Right ventricle myocardium inferior (tissue), 1 donor: ENCODE measurements at regions not wholly inside any gene's neighbourhood (a gene's known extent, or its start where the extent isn't known, plus 50 kb on each side); places are given as distances from the start of the nearest gene placed in this dataset.
"Not testable (repeated sequence)": the region's sequence is repeated elsewhere in the genome, so short reads cannot be mapped to it uniquely, and the experiment has no call there.

Source experiments
- ATAC-seq: fragments of 200-7000 bp; cut with Tn5 transposase; one replicate; pipeline ENCODE4 v1.9.1; 2020; ENCODE audit warnings: mild to moderate bottlenecking, moderate library complexity
- DNase-seq: peaks from one replicate; pipeline ENCODE4 v3.0.0; 2021; ENCODE audit errors: missing footprints
- intact Hi-C: fragments of 100-400 bp; cut with DNase I; formaldehyde crosslinking; loops from one replicate; pipeline ENCODE4 v1.11.0; 2022
- donor health status: DM: no; HTN: yes; CAD: no; lungs with severe emphysema.

- DNase-seq (no peak), ATAC-seq (no peak)
- intact Hi-C loops: no loop called here
Measured at GRCh38 chr1:198809247-198809646, 170.4 kb downstream of the PTPRC start.

DNA sequence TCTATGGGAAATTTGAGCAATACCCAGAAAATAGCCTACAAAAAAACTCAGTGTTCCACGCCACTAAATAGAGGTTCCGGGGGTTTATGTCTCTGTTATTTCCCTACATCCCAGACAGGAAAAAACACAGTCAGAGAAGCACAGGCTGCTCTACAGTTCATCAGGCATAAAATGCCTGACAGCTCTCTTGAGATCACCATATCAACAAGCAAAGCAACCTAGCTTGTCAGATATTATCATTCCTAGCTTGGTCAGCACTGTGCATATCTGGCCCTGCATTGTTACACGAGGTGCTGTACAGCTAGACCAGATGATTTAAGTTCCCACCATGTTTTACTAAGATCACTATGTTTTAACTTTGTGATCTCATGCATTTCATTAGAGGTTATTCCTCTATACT lies 172.6 kb downstream of the PTPRC start:
- intact Hi-C loops: no loop called here
- ATAC-seq: no peak
- DNase-seq: no peak

- intact Hi-C loops: no loop called here
- DNase-seq: no peak
- no peak for ATAC-seq
Measured at GRCh38 chr1:198823626-198824025, 184.8 kb downstream of the PTPRC start.

- DNase-seq: no peak
- ATAC-seq: no peak
- intact Hi-C loops: no loop called here
Measured at GRCh38 chr1:198825254-198825653, 186.4 kb downstream of the PTPRC start.

DNA sequence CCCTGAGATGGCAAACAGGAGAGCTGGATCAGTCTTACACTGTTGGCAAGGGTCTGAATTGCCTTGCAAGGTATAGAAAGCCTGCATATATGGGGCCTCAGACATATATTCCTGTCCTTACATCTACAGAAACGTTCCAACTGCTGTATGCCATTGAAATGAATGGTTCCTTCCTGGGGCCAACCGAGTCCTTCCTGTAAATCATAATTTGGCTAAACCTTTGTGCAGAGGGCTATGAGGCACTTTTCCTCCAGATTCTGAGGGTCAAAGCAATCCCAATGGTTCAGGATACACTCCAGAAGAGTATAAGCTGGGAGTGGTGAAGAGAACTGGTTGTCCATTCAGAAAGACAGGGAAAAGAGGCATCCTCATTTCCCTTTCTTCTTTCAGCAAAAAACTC lies 190.5 kb downstream of the PTPRC start:
- intact Hi-C loops: no loop called here
- DNase-seq: no peak
- no peak for ATAC-seq

- intact Hi-C loops: no loop called here
- DNase-seq: no peak
- no peak for ATAC-seq
Measured at GRCh38 chr1:198829944-198830343, 191.1 kb downstream of the PTPRC start.

DNA sequence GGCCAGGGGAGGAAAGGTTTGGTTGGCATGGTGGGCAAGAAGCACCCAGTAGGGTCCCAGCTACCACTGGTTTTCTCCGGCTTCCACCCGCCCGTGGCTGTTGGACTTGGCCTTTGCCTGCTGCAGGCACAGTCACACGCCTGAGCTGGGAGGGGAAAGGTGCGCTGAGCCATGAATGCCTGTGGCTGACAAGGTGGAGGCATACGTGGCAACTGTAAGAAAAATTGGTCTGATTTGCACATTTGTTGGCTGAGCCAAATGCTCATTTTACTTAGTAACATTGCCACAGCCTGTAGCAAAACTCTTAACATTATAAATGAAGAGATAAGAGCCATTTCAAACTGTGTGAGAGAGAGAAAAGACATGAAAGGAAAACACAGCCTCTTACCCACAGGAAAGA lies 191.6 kb downstream of the PTPRC start:
- DNase-seq: no peak
- no peak for ATAC-seq
- intact Hi-C loops: no loop called here

DNA sequence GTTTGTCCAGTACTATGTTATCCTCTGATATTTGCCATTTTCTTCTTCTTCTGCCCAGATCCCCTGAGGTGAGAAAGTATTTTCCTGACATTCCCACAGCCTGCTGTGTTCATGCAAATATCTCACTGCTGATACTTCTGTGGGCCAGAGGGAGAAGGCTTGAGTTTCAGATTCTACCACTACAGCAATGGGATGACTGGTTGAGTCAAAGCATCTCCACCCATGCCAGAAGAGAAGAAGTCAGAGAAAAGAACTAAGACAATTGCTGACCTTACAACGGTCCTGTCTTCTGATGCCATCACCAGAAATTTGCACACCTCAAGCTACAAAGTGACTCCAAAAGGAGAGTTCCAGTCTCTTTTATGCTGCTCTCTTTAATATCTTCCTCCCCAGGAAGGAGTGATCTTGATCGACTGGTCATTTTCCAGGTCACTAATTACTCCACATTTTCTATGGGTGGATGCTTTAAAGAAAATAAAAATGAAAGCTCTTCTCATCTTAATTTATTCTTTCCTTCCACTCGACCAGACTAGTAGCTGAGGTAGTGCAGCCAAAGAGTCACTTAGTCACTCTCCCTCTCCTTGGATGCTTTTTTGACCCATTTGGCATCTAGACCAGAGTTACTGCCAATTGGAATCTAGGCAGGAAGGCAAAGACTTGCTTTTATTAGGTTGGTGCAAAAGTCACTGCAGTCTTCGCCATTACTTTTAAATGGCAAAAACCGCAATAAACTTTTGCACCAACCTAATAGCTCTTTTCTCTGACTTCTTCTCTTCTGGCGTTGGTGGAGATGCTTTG lies 195.1 kb downstream of the PTPRC start:
- no peak for DNase-seq
- intact Hi-C loops: no loop called here
- ATAC-seq: no peak

DNA sequence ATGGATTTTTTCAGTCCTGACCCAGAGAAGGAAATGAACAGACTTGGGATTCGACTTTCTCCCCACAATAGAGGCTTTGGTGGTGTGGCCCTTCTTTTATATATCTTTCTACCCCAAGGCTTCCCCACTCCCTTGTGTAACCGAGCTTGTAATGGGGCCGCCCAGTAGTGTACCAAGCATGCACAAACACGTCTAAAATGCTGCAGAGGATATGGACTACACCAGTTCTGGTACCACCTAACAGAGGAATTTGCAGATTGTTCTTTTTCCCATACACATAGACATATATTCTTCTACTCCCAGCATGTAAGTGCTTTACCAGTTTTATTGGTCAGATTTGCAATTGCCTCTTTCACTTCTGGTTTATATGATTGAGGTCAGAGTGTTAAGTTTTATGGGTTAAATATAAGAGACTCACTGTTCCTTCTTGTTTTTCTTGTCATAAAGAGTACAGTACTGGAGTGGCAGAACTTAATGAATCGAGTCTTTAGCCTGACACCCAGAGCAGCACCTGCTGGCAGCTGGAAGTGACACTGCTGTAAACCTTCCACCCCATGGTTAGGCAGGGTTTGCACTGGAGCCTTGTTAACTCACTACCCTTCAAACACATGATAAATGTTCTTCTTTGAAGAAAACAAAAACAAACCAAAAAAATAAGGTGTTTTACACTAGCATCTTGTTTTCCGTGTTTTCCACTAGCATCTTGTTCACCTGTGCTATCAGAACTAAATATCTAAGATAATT lies 198.6 kb downstream of the PTPRC start:
- DNase-seq: no peak
- intact Hi-C loops: no loop called here
- ATAC-seq: no peak

DNA sequence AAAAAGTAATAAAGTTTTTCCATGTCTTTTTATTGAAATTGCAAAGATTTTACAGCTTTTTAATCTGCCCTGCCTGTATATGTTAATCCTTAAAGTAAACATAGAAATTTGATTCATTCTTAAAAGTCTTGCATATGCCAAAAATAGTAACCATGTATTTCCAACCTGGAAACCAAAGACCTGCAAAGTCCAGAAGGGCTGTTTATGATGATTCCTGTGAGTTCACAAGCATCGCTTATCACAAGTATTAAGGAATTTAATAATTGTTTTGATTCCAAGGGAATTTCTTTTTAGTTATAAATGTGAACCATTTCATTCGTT lies 199.1 kb downstream of the PTPRC start:
- ATAC-seq (no peak), DNase-seq (no peak)
- intact Hi-C loops: no loop called here

- no peak for DNase-seq
- intact Hi-C loops: no loop called here
- no peak for ATAC-seq
Measured at GRCh38 chr1:198841477-198841876, 202.6 kb downstream of the PTPRC start.

- ATAC-seq (no peak), DNase-seq (no peak)
- intact Hi-C loops: no loop called here
Measured at GRCh38 chr1:198842686-198843085, 203.8 kb downstream of the PTPRC start.

- intact Hi-C loops: no loop called here
Measured at GRCh38 chr1:198845271-198845670, 206.4 kb downstream of the PTPRC start.

GRCh38 chr1:198845851-198846250 lies 207.0 kb downstream of the PTPRC start:
- intact Hi-C loops: no loop called here
- ATAC-seq (no peak), DNase-seq (no peak)

More at GRCh38 chr1:198845271-198845670, 206.4 kb downstream of the PTPRC start:
- ATAC-seq (no peak), DNase-seq (no peak)

DNA sequence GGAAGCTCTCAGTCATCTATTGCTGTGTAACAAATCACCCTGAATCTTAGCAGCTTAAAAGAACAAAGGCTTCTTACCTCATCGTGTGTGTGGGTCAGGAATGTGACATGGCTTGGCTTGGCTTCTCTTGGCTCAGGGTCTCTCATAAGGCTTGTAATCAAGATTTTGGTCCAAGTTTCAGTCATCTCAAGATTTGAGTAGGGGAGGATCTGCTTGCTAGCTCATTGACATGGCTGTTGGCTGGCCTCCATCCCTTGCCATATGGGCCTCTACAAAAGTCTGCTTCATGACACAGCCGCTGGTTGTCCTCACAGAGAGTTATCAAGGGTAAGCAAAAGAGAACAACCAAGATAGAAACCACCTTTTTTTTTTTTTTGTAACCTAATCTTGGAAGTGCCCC lies 207.7 kb downstream of the PTPRC start:
- ATAC-seq: no peak
- intact Hi-C loops: no loop called here
- no peak for DNase-seq

DNA sequence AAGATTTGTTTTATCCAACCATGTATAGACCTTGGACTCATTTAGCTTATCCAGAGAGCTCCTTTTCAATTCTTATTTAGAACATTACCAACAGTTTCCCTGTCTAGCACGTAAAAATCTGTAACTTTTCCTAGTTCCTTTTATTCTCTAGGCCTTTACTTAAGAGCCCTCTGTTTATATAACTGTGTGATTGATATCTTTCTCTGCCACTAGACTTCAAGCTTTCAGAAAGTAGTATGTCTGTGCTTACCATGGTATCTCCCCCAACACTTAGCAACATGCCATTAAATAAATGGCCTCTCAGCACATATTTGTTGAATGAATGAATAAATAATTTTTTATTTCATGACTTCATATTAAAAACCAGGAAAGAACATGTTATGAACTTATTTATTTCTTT lies 209.4 kb downstream of the PTPRC start:
- no peak for DNase-seq
- intact Hi-C loops: no loop called here
- ATAC-seq: no peak

DNA sequence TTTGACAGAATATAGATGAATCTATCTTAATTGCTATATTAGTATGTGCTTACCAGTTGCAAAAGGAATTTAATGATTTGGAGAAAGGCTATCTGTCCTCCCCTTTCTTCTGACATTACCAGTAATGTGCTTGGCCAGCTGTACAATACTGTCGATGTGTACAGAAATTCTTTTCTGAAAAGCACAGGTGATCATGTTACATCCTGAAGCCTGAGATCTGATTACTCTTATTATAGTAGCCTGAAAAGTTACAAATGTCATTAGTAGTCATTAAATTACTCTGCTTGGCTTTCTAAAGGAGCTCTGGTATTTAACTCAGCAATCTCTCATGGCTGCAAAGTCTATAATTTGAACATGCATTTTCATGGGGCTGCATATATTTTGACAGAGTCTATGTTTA lies 209.8 kb downstream of the PTPRC start:
- DNase-seq (no peak), ATAC-seq (no peak)
- intact Hi-C loops: no loop called here

GRCh38 chr1:198849093-198849492 lies 210.3 kb downstream of the PTPRC start:
- DNase-seq (no peak), ATAC-seq (no peak)
- intact Hi-C loops: no loop called here

DNA sequence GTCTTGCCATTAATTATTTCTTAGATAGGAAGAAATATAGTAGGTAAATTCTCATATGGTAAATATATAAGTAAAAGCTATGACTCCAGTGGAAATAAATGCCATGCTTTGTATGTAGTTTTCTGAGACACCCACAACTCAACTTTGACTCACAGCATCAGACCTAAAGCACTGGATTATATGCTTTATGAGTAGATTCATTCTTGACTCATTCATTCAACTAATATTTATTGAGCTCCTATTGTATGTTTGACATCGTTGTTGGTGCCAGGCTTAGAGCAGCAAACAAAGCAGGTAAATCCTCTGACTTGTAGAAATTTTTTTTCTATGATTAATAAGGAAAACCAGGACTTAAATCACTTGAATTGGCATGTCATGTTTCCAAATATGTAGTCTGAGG lies 211.4 kb downstream of the PTPRC start:
- no peak for DNase-seq
- no peak for ATAC-seq
- intact Hi-C loops: no loop called here

GRCh38 chr1:198850966-198851365 lies 212.1 kb downstream of the PTPRC start:
- ATAC-seq, DNase-seq, intact Hi-C loops: not testable (repeated sequence)

- intact Hi-C loops: no loop called here
- ATAC-seq: no peak
- no peak for DNase-seq
Measured at GRCh38 chr1:198856601-198857000, 217.8 kb downstream of the PTPRC start.
